ENCODE measurements at regions not wholly inside any gene's neighbourhood (a gene's known extent, or its start where the extent isn't known, plus 50 kb on each side); places are given as distances from the start of the nearest gene placed in this dataset.

GRCh38 chr6:144931172-144932035 is 646.3 kb downstream of the UTRN start:
- H3K9me3 Mint-ChIP-seq = no peaks in the 10 kb centered on the region
- peaks cover 4% of the 10 kb centered on the region for H3K27me3 Mint-ChIP-seq
- H3K36me3 Mint-ChIP-seq (ENCODE audit: low read depth) = no peaks in the 10 kb centered on the region
- no peak overlapping the region for H3K4me3 Mint-ChIP-seq
- H3K4me1 Mint-ChIP-seq (ENCODE audit: low read depth) = no peaks in the 10 kb centered on the region
- no peak overlapping the region for H3K27ac Mint-ChIP-seq

GRCh38 chr6:144932621-144933020 is 647.5 kb downstream of the UTRN start:
- Mint-ChIP-seq H3K4me3 (no peak overlapping the region), H3K36me3 (ENCODE audit: low read depth) (no peaks in the 10 kb centered on the region), H3K9me3 (no peaks in the 10 kb centered on the region), H3K4me1 (ENCODE audit: low read depth) (no peaks in the 10 kb centered on the region), H3K27me3 (peaks cover 4% of the 10 kb centered on the region), H3K27ac (no peak overlapping the region)

- Mint-ChIP-seq H3K4me1 (ENCODE audit: low read depth) (no peaks in the 10 kb centered on the region), H3K4me3 (no peak overlapping the region), H3K36me3 (ENCODE audit: low read depth) (no peaks in the 10 kb centered on the region), H3K27me3 (peaks cover 4% of the 10 kb centered on the region), H3K27ac (no peak overlapping the region), H3K9me3 (no peaks in the 10 kb centered on the region)
These were observed 650.0 kb downstream of the UTRN start for GRCh38 chr6:144935181-144935580.

- H3K4me3 Mint-ChIP-seq = no peak overlapping the region
- no peaks in the 10 kb centered on the region for H3K36me3 Mint-ChIP-seq (ENCODE audit: low read depth)
- peaks cover 4% of the 10 kb centered on the region for H3K27me3 Mint-ChIP-seq
- no peak overlapping the region for H3K27ac Mint-ChIP-seq
- no peaks in the 10 kb centered on the region for H3K9me3 Mint-ChIP-seq
- no peaks in the 10 kb centered on the region for H3K4me1 Mint-ChIP-seq (ENCODE audit: low read depth)
These were observed 650.5 kb downstream of the UTRN start for GRCh38 chr6:144935661-144936060.

- Mint-ChIP-seq H3K27ac (no peak overlapping the region), H3K27me3 (peaks cover 4% of the 10 kb centered on the region), H3K36me3 (ENCODE audit: low read depth) (no peaks in the 10 kb centered on the region), H3K4me3 (no peak overlapping the region), H3K9me3 (no peaks in the 10 kb centered on the region), H3K4me1 (ENCODE audit: low read depth) (no peaks in the 10 kb centered on the region)
These were observed 651.6 kb downstream of the UTRN start for GRCh38 chr6:144936764-144937163.

- H3K4me3 Mint-ChIP-seq = no peak overlapping the region
- H3K36me3 Mint-ChIP-seq (ENCODE audit: low read depth) = no peaks in the 10 kb centered on the region
- no peaks in the 10 kb centered on the region for H3K4me1 Mint-ChIP-seq (ENCODE audit: low read depth)
- H3K27ac Mint-ChIP-seq = no peak overlapping the region
- no peaks in the 10 kb centered on the region for H3K9me3 Mint-ChIP-seq
- H3K27me3 Mint-ChIP-seq = no peaks in the 10 kb centered on the region
These were observed 654.8 kb downstream of the UTRN start for GRCh38 chr6:144939921-144940320.

- H3K9me3 Mint-ChIP-seq = no peaks in the 10 kb centered on the region
- H3K36me3 Mint-ChIP-seq (ENCODE audit: low read depth) = no peaks in the 10 kb centered on the region
- no peak overlapping the region for H3K27ac Mint-ChIP-seq
- H3K27me3 Mint-ChIP-seq = peaks cover 8% of the 10 kb centered on the region
- no peaks in the 10 kb centered on the region for H3K4me1 Mint-ChIP-seq (ENCODE audit: low read depth)
- no peak overlapping the region for H3K4me3 Mint-ChIP-seq
These were observed 659.0 kb downstream of the UTRN start for GRCh38 chr6:144944106-144944505.

GRCh38 chr6:144947398-144947976 is 662.4 kb downstream of the UTRN start:
- Mint-ChIP-seq H3K4me1 (ENCODE audit: low read depth) (no peaks in the 10 kb centered on the region), H3K27me3 (peaks cover 13% of the 10 kb centered on the region), H3K9me3 (no peaks in the 10 kb centered on the region), H3K4me3 (no peak overlapping the region), H3K27ac (no peak overlapping the region), H3K36me3 (ENCODE audit: low read depth) (no peaks in the 10 kb centered on the region)

- peaks cover 5% of the 10 kb centered on the region for H3K27me3 Mint-ChIP-seq
- no peaks in the 10 kb centered on the region for H3K36me3 Mint-ChIP-seq (ENCODE audit: low read depth)
- no peaks in the 10 kb centered on the region for H3K4me1 Mint-ChIP-seq (ENCODE audit: low read depth)
- no peak overlapping the region for H3K27ac Mint-ChIP-seq
- no peak overlapping the region for H3K4me3 Mint-ChIP-seq
- no peaks in the 10 kb centered on the region for H3K9me3 Mint-ChIP-seq
These were observed 666.7 kb downstream of the UTRN start for GRCh38 chr6:144951730-144952437.

GRCh38 chr6:144952456-144953240 is 667.5 kb downstream of the UTRN start:
- no peak overlapping the region for H3K27ac Mint-ChIP-seq
- no peak overlapping the region for H3K4me3 Mint-ChIP-seq
- H3K27me3 Mint-ChIP-seq = peaks cover 4% of the 10 kb centered on the region
- no peaks in the 10 kb centered on the region for H3K9me3 Mint-ChIP-seq
- H3K4me1 Mint-ChIP-seq (ENCODE audit: low read depth) = no peaks in the 10 kb centered on the region
- no peaks in the 10 kb centered on the region for H3K36me3 Mint-ChIP-seq (ENCODE audit: low read depth)

- H3K36me3 Mint-ChIP-seq (ENCODE audit: low read depth) = no peaks in the 10 kb centered on the region
- H3K4me3 Mint-ChIP-seq = no peak overlapping the region
- no peaks in the 10 kb centered on the region for H3K9me3 Mint-ChIP-seq
- H3K27me3 Mint-ChIP-seq = peaks cover 4% of the 10 kb centered on the region
- H3K4me1 Mint-ChIP-seq (ENCODE audit: low read depth) = no peaks in the 10 kb centered on the region
- no peak overlapping the region for H3K27ac Mint-ChIP-seq
These were observed 668.6 kb downstream of the UTRN start for GRCh38 chr6:144953552-144954240.

GRCh38 chr6:144954241-144954556 is 669.1 kb downstream of the UTRN start:
- Mint-ChIP-seq H3K27me3 (peaks cover 4% of the 10 kb centered on the region), H3K4me1 (ENCODE audit: low read depth) (no peaks in the 10 kb centered on the region), H3K4me3 (no peak overlapping the region), H3K9me3 (no peaks in the 10 kb centered on the region), H3K27ac (no peak overlapping the region), H3K36me3 (ENCODE audit: low read depth) (no peaks in the 10 kb centered on the region)

GRCh38 chr6:144955392-144955791 is 670.3 kb downstream of the UTRN start:
- Mint-ChIP-seq H3K9me3 (no peaks in the 10 kb centered on the region), H3K27ac (no peak overlapping the region), H3K36me3 (ENCODE audit: low read depth) (no peaks in the 10 kb centered on the region), H3K4me3 (no peak overlapping the region), H3K4me1 (ENCODE audit: low read depth) (no peaks in the 10 kb centered on the region), H3K27me3 (peaks cover 4% of the 10 kb centered on the region)

- Mint-ChIP-seq H3K36me3 (ENCODE audit: low read depth) (no peaks in the 10 kb centered on the region), H3K9me3 (no peaks in the 10 kb centered on the region), H3K27ac (no peak overlapping the region), H3K4me3 (no peak overlapping the region), H3K4me1 (ENCODE audit: low read depth) (no peaks in the 10 kb centered on the region), H3K27me3 (peaks cover 4% of the 10 kb centered on the region)
These were observed 670.7 kb downstream of the UTRN start for GRCh38 chr6:144955859-144956258.
